GM23248 (cell line): ENCODE measurements at regions not wholly inside any gene's neighbourhood (a gene's known extent, or its start where the extent isn't known, plus 50 kb on each side); places are given as distances from the start of the nearest gene placed in this dataset.

Experiments used
- EZH2 ChIP-seq: fragments of 200-600 bp; sonication (generic); IDR thresholded peaks from 2 replicates; pipeline ENCODE4 v1.6.1; 2018; ENCODE audit warnings: antibody characterized with exemption, mild to moderate bottlenecking; ENCODE audit not compliant: insufficient read depth, poor library complexity, severe bottlenecking
- EZH2phosphoT487 ChIP-seq: fragments of 200-600 bp; sonication (generic); IDR thresholded peaks from 2 replicates; pipeline ENCODE4 v1.6.1; 2018; ENCODE audit warnings: antibody characterized with exemption, moderate library complexity, mild to moderate bottlenecking, low read depth; ENCODE audit not compliant: insufficient read depth

- no peak for TF ChIP-seq EZH2
- no peak for TF ChIP-seq EZH2phosphoT487
These were observed 207.1 kb upstream of the RASGEF1B start for GRCh38 chr4:81678801-81679200.
